GM13977 (cell line): ENCODE measurements at regions not wholly inside any gene's neighbourhood (a gene's known extent, or its start where the extent isn't known, plus 50 kb on each side); places are given as distances from the start of the nearest gene placed in this dataset.

Experiments used
- DNase-seq: peaks from one replicate; pipeline ENCODE4 v3.0.0; 2012; ENCODE audit warnings: low spot score
- CTCF ChIP-seq: IDR thresholded peaks from 2 replicates; pipeline ENCODE4 v1.5.1; 2012; ENCODE audit warnings: mild to moderate bottlenecking, control low read depth; ENCODE audit not compliant: insufficient read depth; ENCODE audit errors: extremely low read depth, missing control alignments
- in situ Hi-C: fragments of 300-500 bp; cut with MboI; formaldehyde crosslinking; loops from one replicate; pipeline ENCODE4 v1.12.0; 2022; ENCODE audit warnings: low sequenced_read_pairs, low pct_unique_long_range_greater_than_20kb, mixed read lengths, inconsistent platforms; ENCODE audit not compliant: unreplicated experiment

GRCh38 chr17:71550675-71551074 lies 570.1 kb upstream of the SOX9 start:
- DNase-seq: no peak
- in situ Hi-C loops: no loop called here
- TF ChIP-seq CTCF: no peak

DNA sequence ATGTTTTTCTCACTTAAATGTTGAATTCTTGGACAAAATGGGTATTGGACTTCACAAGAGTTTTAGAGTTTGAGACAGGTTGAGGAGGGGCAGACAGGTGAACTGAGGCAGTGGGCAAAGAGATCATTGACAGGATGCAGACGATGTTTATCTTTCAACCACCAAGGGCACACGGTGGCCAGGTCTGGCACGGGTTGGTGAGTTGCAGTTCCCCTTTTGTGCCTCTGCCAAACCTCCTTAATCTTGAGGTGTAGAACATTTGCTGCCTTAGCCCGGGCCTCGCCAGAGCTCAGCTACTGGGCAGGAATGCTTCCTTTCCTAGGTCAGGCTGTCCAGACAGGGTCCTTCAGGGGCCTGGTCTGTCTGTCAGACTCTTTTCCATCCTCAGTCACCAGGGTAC lies 567.4 kb upstream of the SOX9 start:
- TF ChIP-seq CTCF: no peak
- no peak for DNase-seq

GRCh38 chr17:71558901-71559300 lies 561.9 kb upstream of the SOX9 start:
- TF ChIP-seq CTCF: no peak
- DNase-seq: no peak
- in situ Hi-C loops: no loop called here

More for the DNA sequence above, 567.4 kb upstream of the SOX9 start:
- in situ Hi-C loops: no loop called here

DNA sequence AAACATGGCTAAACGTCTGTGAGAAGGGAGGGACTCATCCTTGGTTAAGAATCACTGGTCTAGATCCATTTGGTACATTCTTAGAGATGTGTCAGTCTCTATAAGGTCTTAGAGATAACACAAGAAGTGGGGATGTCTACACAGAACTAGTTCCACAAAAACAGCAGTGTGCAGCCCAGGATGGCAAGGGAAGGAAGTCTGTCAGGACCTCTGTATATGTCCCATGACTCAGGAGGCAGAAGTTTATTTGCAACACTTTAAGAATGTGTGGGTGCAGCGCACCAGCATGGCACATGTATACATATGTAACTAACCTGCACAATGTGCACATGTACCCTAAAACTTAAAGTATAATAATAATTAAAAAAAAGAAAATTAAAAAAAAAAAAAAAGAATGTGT lies 548.5 kb upstream of the SOX9 start:
- DNase-seq: no peak
- TF ChIP-seq CTCF: no peak
- in situ Hi-C loops: no loop called here

- DNase-seq: no peak
- in situ Hi-C loops: no loop called here
- no peak for TF ChIP-seq CTCF
Observed at GRCh38 chr17:71578446-71578845, 542.4 kb upstream of the SOX9 start.

DNA sequence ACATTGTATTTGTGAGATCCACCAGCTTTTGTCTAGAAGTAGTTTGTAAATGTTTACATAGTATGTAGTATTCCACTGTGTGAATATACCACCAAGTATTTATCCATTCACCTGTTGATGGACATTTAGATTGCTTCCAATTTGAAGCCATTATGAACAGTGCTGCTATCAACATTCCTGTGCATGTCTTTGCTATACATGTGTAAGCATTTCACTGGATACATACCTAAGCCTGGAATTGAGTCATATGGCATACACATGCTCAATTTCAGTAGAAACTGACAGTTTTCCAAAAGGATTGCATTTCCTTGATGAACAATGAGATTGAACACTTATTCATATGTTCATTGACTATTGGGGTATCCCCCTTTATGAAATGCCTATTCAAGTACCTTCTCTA lies 540.6 kb upstream of the SOX9 start:
- no peak for DNase-seq
- in situ Hi-C loops: no loop called here
- no peak for TF ChIP-seq CTCF

DNA sequence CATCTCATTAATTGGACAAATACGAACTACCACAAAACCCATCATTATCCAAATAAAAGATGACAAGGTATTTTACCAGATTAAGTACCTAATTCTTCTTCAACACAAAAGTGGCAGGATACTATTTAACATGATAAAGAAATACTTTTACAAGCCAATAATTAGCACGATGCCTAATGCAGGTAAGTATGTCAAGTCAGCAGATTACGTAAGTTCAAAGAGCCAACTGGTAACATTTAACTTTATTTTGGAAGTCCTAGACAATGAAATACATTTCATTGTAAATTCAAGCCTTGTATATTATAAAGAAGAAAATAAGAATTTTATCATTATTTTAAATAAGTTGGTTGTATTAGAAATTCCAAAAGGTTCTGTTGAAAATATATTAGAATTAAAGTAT lies 535.3 kb upstream of the SOX9 start:
- no peak for TF ChIP-seq CTCF
- DNase-seq: no peak
- in situ Hi-C loops: no loop called here
